GM06990 (cell line): ENCODE measurements at regions not wholly inside any gene's neighbourhood (a gene's known extent, or its start where the extent isn't known, plus 50 kb on each side); places are given as distances from the start of the nearest gene placed in this dataset.
A peak's percentile ranks its signal among the peaks of the same experiment; 100 is the strongest.

Source experiments
- DNase-seq: peaks from one replicate; pipeline ENCODE4 v3.0.0-alpha.2; 2011; ENCODE audit not compliant: insufficient read length; ENCODE audit errors: extremely low read depth
- H3K27me3 ChIP-seq: replicated peaks from 2 replicates; pipeline ENCODE4 v1.6.0; 2011; ENCODE audit warnings: low read length; ENCODE audit not compliant: control insufficient read depth, insufficient read depth
- H3K36me3 ChIP-seq: 2 replicates; pipeline ENCODE4 v1.5.1; 2011; ENCODE audit warnings: low read length; ENCODE audit not compliant: control insufficient read depth, insufficient read depth
- H3K4me3 ChIP-seq: replicated peaks from 2 replicates; pipeline ENCODE4 v1.5.1; 2011; ENCODE audit warnings: low read depth, mild to moderate bottlenecking, control low read depth, low read length
- CTCF ChIP-seq: IDR thresholded peaks from 2 replicates; pipeline ENCODE4 v1.5.1; 2011; ENCODE audit warnings: low read length, control low read depth, mild to moderate bottlenecking, inconsistent platforms; ENCODE audit not compliant: insufficient read depth, poor library complexity, severe bottlenecking

- no peak for TF ChIP-seq CTCF
- no peaks in the 10 kb centered on the region; the same call in 1 of the 2 replicates for H3K27me3 ChIP-seq
- no peak overlapping the region for H3K4me3 ChIP-seq
- DNase-seq: no peak
- H3K36me3 ChIP-seq: no peaks in the 10 kb centered on the region
These were observed 178.5 kb upstream of the LYPLAL1 start for GRCh38 chr1:218995091-218995665.

GRCh38 chr1:218996362-218996761 lies 177.3 kb upstream of the LYPLAL1 start:
- no peaks in the 10 kb centered on the region for H3K36me3 ChIP-seq
- no peaks in the 10 kb centered on the region for H3K27me3 ChIP-seq
- peak; percentile 3 for TF ChIP-seq CTCF
- no peak for DNase-seq
- no peak overlapping the region for H3K4me3 ChIP-seq

GRCh38 chr1:219000005-219000404 lies 173.7 kb upstream of the LYPLAL1 start:
- Histone ChIP-seq H3K27me3 (no peaks in the 10 kb centered on the region), H3K36me3 (no peaks in the 10 kb centered on the region), H3K4me3 (no peak overlapping the region)
- no peak for DNase-seq
- TF ChIP-seq CTCF: no peak

- Histone ChIP-seq H3K36me3 (no peaks in the 10 kb centered on the region), H3K27me3 (no peaks in the 10 kb centered on the region), H3K4me3 (no peak overlapping the region)
- no peak for DNase-seq
- TF ChIP-seq CTCF: no peak
These were observed 173.0 kb upstream of the LYPLAL1 start for GRCh38 chr1:219000631-219001030.

GRCh38 chr1:219010720-219011119 lies 163.0 kb upstream of the LYPLAL1 start:
- DNase-seq: no peak
- H3K27me3 ChIP-seq: no peaks in the 10 kb centered on the region
- H3K4me3 ChIP-seq: no peak overlapping the region
- TF ChIP-seq CTCF: no peak
- H3K36me3 ChIP-seq: no peaks in the 10 kb centered on the region

DNA sequence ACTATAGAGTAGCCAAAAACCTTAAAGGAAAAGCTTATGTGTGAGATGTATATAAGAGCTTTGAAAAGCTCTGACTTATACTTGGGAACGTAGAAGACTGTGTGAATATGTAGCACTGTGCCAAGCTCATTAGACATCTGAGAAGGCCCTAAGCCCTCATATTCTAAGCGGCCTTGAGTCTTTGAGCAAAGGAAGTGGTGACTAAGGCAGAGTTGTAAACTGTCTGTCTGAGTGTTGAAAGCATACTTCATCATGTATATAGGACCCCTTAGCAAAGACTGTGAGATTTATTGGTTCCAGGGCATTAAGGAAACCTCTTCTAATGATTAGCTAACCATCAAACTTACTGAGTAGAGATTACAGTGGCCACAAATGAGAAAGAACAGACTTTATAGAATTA lies 153.3 kb upstream of the LYPLAL1 start:
- no peak for TF ChIP-seq CTCF
- no peak overlapping the region for H3K4me3 ChIP-seq
- H3K27me3 ChIP-seq: no peaks in the 10 kb centered on the region; the same call in 1 of the 2 replicates
- no peak for DNase-seq
- H3K36me3 ChIP-seq: no peaks in the 10 kb centered on the region
